Natural killer cell (primary cell): ENCODE measurements at regions not wholly inside any gene's neighbourhood (a gene's known extent, or its start where the extent isn't known, plus 50 kb on each side); places are given as distances from the start of the nearest gene placed in this dataset.
"Not testable (repeated sequence)": the region's sequence is repeated elsewhere in the genome, so short reads cannot be mapped to it uniquely, and the experiment has no call there.

ENCODE experiments used
- ATAC-seq, 3 donors: fragments of 150-1000 bp in 2 of 3; fragments of 200-7000 bp in 1 of 3; cut with Tn5 transposase; 1 replicate in 1 of 3; 2 replicates in 2 of 3; pipeline ENCODE4 v1.10.0; 2021; ENCODE audit warnings: mild to moderate bottlenecking in 2 of 3, moderate library complexity in 2 of 3
- DNase-seq, 2 donors: peaks; one replicate each; pipeline versions ENCODE4 v3.0.0 to v3.0.0-alpha.2; 2013 to 2021; ENCODE audit warnings: mixed read lengths in 1 of 2
- H3K27ac ChIP-seq: one replicate; pipeline ENCODE4 v1.5.1; 2013; ENCODE audit warnings: mild to moderate bottlenecking, low read length
- H3K27me3 ChIP-seq: one replicate; pipeline ENCODE4 v1.6.1; 2013; ENCODE audit warnings: low read length; ENCODE audit not compliant: control insufficient read depth, insufficient read depth
- H3K36me3 ChIP-seq: one replicate; pipeline ENCODE4 v1.6.1; 2013; ENCODE audit warnings: low read length; ENCODE audit not compliant: control insufficient read depth, insufficient read depth
- H3K4me1 ChIP-seq: one replicate; pipeline ENCODE4 v1.6.1; 2013; ENCODE audit warnings: low read length; ENCODE audit not compliant: control insufficient read depth, insufficient read depth
- H3K4me3 ChIP-seq: one replicate; pipeline ENCODE4 v1.5.1; 2013; ENCODE audit warnings: low read length
- H3K9me3 ChIP-seq: one replicate; pipeline ENCODE4 v1.6.1; 2013; ENCODE audit warnings: low read length; ENCODE audit not compliant: control insufficient read depth, insufficient read depth
- H3K27ac Mint-ChIP-seq, 2 donors: one replicate each; pipeline ENCODE4 v1.8.0; 2022; ENCODE audit warnings: mild to moderate bottlenecking in 2 of 2, mixed read lengths in 2 of 2, moderate library complexity in 1 of 2
- H3K27me3 Mint-ChIP-seq, 2 donors: one replicate each; pipeline ENCODE4 v1.8.0; 2022; ENCODE audit warnings: low read depth in 2 of 2, mixed read lengths in 2 of 2
- H3K36me3 Mint-ChIP-seq: one replicate; pipeline ENCODE4 v1.8.0; 2022; ENCODE audit warnings: mixed read lengths
- H3K4me1 Mint-ChIP-seq, 2 donors: one replicate each; pipeline ENCODE4 v1.8.0; 2022; ENCODE audit warnings: mixed read lengths in 2 of 2
- H3K4me3 Mint-ChIP-seq: one replicate; pipeline ENCODE4 v1.8.0; 2022; ENCODE audit warnings: mild to moderate bottlenecking, moderate library complexity, mixed read lengths
- H3K9me3 Mint-ChIP-seq, 2 donors: one replicate each; pipeline ENCODE4 v1.8.0; 2022; ENCODE audit warnings: mixed read lengths in 2 of 2
- CTCF ChIP-seq: fragments of 200-600 bp; IDR thresholded peaks from one replicate; pipeline ENCODE4 v1.8.0; 2022; ENCODE audit warnings: antibody characterized with exemption
- WGBS: methylation state at CpG from one replicate; pipeline ENCODE4 v1.1.7; 2013; ENCODE audit warnings: missing lambda C conversion rate; ENCODE audit not compliant: insufficient coverage; 5-methylcytosine and 5-hydroxymethylcytosine counted together
- intact Hi-C: fragments of 100-400 bp; cut with micrococcal nuclease; formaldehyde crosslinking; loops from one replicate; pipeline ENCODE4 v1.14.2; 2022

- no peaks in the 10 kb centered on the region for H3K4me1 ChIP-seq
- ATAC-seq (no peak), DNase-seq (no peak)
- no peak overlapping the region for H3K27ac Mint-ChIP-seq
- peaks cover 9% of the 10 kb centered on the region for H3K36me3 Mint-ChIP-seq
- intact Hi-C loops: no loop called here
- H3K36me3 ChIP-seq: no peaks in the 10 kb centered on the region
- no peaks in the 10 kb centered on the region for H3K27me3 Mint-ChIP-seq
- H3K4me3 Mint-ChIP-seq: no peak overlapping the region
- H3K27me3 ChIP-seq: no peaks in the 10 kb centered on the region
- no peak for TF ChIP-seq CTCF
- H3K4me3 ChIP-seq: no peak overlapping the region
- no peaks in the 10 kb centered on the region for H3K4me1 Mint-ChIP-seq
- 57% methylated on average over 2 of the region's 2 CpGs for WGBS
- peaks cover 16 to 32% of the 10 kb centered on the region in 2 donors for H3K9me3 Mint-ChIP-seq
- no peak overlapping the region for H3K27ac ChIP-seq
- peaks cover 4% of the 10 kb centered on the region for H3K9me3 ChIP-seq
Observed at GRCh38 chr4:97134456-97134855, 1008.8 kb downstream of the STPG2 start.

DNA sequence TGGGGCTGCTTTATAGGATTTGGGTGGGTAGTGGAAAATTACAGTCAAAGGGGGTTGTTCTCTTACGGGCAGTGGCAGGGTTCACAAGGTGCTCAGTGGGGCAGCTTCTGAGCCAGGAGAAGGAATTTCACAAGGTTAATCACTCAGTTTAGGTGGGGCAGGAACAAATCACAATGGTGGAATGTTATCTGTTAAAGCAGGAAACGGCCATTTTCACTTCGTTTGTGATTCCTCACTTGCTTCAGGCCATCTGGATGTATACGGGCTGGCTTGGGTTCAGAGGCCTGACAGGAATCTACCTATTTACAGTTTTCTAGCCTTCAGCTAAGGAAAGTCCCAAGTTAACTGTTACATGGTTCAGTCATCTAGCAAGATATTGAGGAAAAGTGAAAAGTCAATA, 1003.5 kb downstream of the STPG2 start:
- H3K27ac ChIP-seq: no peak overlapping the region
- Mint-ChIP-seq H3K4me3 (no peak overlapping the region), H3K27ac (no peak overlapping the region), H3K27me3 (no peaks in the 10 kb centered on the region), H3K36me3 (peaks cover 9% of the 10 kb centered on the region), H3K9me3 (peaks cover 13 to 33% of the 10 kb centered on the region in 2 donors), H3K4me1 (no peaks in the 10 kb centered on the region)
- DNase-seq (no peak), ATAC-seq (no peak)
- no peak overlapping the region for H3K4me3 ChIP-seq
- no peak for TF ChIP-seq CTCF
- H3K9me3 ChIP-seq: peaks cover 4% of the 10 kb centered on the region
- no peaks in the 10 kb centered on the region for H3K36me3 ChIP-seq
- no peaks in the 10 kb centered on the region for H3K27me3 ChIP-seq
- WGBS: 92% methylated on average over 4 of the region's 4 CpGs
- intact Hi-C loops: no loop called here
- H3K4me1 ChIP-seq: no peaks in the 10 kb centered on the region

- peaks cover 11 to 32% of the 10 kb centered on the region in 2 donors for H3K9me3 Mint-ChIP-seq
- no peaks in the 10 kb centered on the region for H3K27me3 Mint-ChIP-seq
- no peak for ATAC-seq
- WGBS: 74% methylated on average over 3 of the region's 3 CpGs
- Histone ChIP-seq H3K27ac (no peak overlapping the region), H3K27me3 (no peaks in the 10 kb centered on the region), H3K4me3 (no peak overlapping the region), H3K36me3 (no peaks in the 10 kb centered on the region), H3K9me3 (peaks cover 4% of the 10 kb centered on the region), H3K4me1 (no peaks in the 10 kb centered on the region)
- intact Hi-C loops: no loop called here
- H3K4me3 Mint-ChIP-seq: no peak overlapping the region
- H3K4me1 Mint-ChIP-seq: no peaks in the 10 kb centered on the region
- no peak for DNase-seq
- no peak overlapping the region for H3K27ac Mint-ChIP-seq
- no peak for TF ChIP-seq CTCF
- peaks cover 9% of the 10 kb centered on the region for H3K36me3 Mint-ChIP-seq
Observed at GRCh38 chr4:97140545-97140944, 1002.7 kb downstream of the STPG2 start.

- H3K27me3 Mint-ChIP-seq, H3K4me1 ChIP-seq, H3K27ac ChIP-seq, H3K9me3 ChIP-seq, H3K4me3 ChIP-seq, H3K4me1 Mint-ChIP-seq, ATAC-seq, DNase-seq, intact Hi-C loops, H3K36me3 ChIP-seq, H3K36me3 Mint-ChIP-seq, H3K27me3 ChIP-seq, H3K4me3 Mint-ChIP-seq, H3K27ac Mint-ChIP-seq: not testable (repeated sequence)
- whole genome bisulfite sequencing: 93% methylated on average over 4 of the region's 5 CpGs
- peaks cover 9 to 32% of the 10 kb centered on the region in 2 donors for H3K9me3 Mint-ChIP-seq
Observed at GRCh38 chr4:97141332-97141731, 1001.9 kb downstream of the STPG2 start.
